WTC11 (cell line): ENCODE measurements at regions not wholly inside any gene's neighbourhood (a gene's known extent, or its start where the extent isn't known, plus 50 kb on each side); places are given as distances from the start of the nearest gene placed in this dataset.

Experiments
- ATAC-seq: fragments of 200-7000 bp; cut with Tn5 transposase; 2 replicates; pipeline ENCODE4 v1.10.0; 2021; ENCODE audit warnings: mild to moderate bottlenecking, moderate library complexity
- CTCF ChIA-PET: fragments of 300-600 bp; sonication (Branson Sonifier 250); formaldehyde crosslinking; loops from one replicate; lab custom pipeline; 2021; ENCODE audit warnings: antibody characterized with exemption; lab: Charles Lee
- POLR2A ChIA-PET: fragments of 350-600 bp; sonication (Branson Sonifier 250); formaldehyde crosslinking; loops from one replicate; lab custom pipeline; 2021; ENCODE audit warnings: antibody characterized with exemption; lab: Charles Lee
- DNase-seq: peaks from one replicate; pipeline ENCODE4 v3.0.0; 2021; ENCODE audit warnings: low spot score
- H3K27ac Mint-ChIP-seq: 2 replicates; pipeline ENCODE4 v1.8.0; 2021; ENCODE audit warnings: mixed read lengths
- H3K27me3 Mint-ChIP-seq: 2 replicates; pipeline ENCODE4 v1.8.0; 2021; ENCODE audit warnings: low read depth, mild to moderate bottlenecking, moderate library complexity, mixed read lengths
- H3K36me3 Mint-ChIP-seq: 2 replicates; pipeline ENCODE4 v1.8.0; 2021; ENCODE audit warnings: mixed read lengths
- H3K4me1 Mint-ChIP-seq: 2 replicates; pipeline ENCODE4 v1.8.0; 2022; ENCODE audit warnings: mixed read lengths
- H3K4me3 Mint-ChIP-seq: 2 replicates; pipeline ENCODE4 v1.8.0; 2021; ENCODE audit warnings: mild to moderate bottlenecking, moderate library complexity, mixed read lengths
- H3K9me3 Mint-ChIP-seq: 2 replicates; pipeline ENCODE4 v1.8.0; 2021; ENCODE audit warnings: mixed read lengths
- ATF1 ChIP-seq: sonication (generic); formaldehyde crosslinking; IDR thresholded peaks from 2 replicates; pipeline ENCODE4 v1.8.1; 2023; ENCODE audit warnings: mild to moderate bottlenecking, moderate library complexity, missing genetic modification reagents
- ELF4 ChIP-seq: sonication (generic); formaldehyde crosslinking; IDR thresholded peaks from 2 replicates; pipeline ENCODE4 v1.8.1; 2022; ENCODE audit warnings: low read depth, mild to moderate bottlenecking, moderate library complexity, missing genetic modification reagents
- FOXK1 ChIP-seq: sonication (generic); formaldehyde crosslinking; IDR thresholded peaks from 2 replicates; pipeline ENCODE4 v1.8.0; 2022; ENCODE audit warnings: mild to moderate bottlenecking, moderate library complexity, missing genetic modification reagents
- GABPB1 ChIP-seq: sonication (generic); formaldehyde crosslinking; IDR thresholded peaks from 2 replicates; pipeline ENCODE4 v1.8.1; 2023; ENCODE audit warnings: mild to moderate bottlenecking, missing genetic modification reagents
- GTF2I ChIP-seq: fragments of 250-450 bp; sonication (Bioruptor Pico); conservative IDR thresholded peaks from 2 replicates; pipeline ENCODE4 v1.4.0; 2021; ENCODE audit warnings: mild to moderate bottlenecking
- HMGA2 ChIP-seq: fragments of 250-450 bp; sonication (Bioruptor Pico); IDR thresholded peaks from 2 replicates; pipeline ENCODE4 v1.4.0; 2021; ENCODE audit warnings: mild to moderate bottlenecking, moderate library complexity
- MYBL2 ChIP-seq: sonication (generic); formaldehyde crosslinking; IDR thresholded peaks from 2 replicates; pipeline ENCODE4 v1.8.1; 2023; ENCODE audit warnings: mild to moderate bottlenecking, moderate library complexity, missing genetic modification reagents
- NFYB ChIP-seq: sonication (generic); formaldehyde crosslinking; conservative IDR thresholded peaks from 2 replicates; pipeline ENCODE4 v1.8.0; 2022; ENCODE audit warnings: low read depth, missing genetic modification reagents
- NR2C2 ChIP-seq: sonication (generic); formaldehyde crosslinking; IDR thresholded peaks from 2 replicates; pipeline ENCODE4 v1.8.0; 2022; ENCODE audit warnings: mild to moderate bottlenecking, missing genetic modification reagents
- RORB ChIP-seq: fragments of 250-450 bp; sonication (Bioruptor Pico); IDR thresholded peaks from 2 replicates; pipeline ENCODE4 v1.9.0; 2021; ENCODE audit warnings: mild to moderate bottlenecking
- SMAD3 ChIP-seq: sonication (generic); formaldehyde crosslinking; IDR thresholded peaks from 2 replicates; pipeline ENCODE4 v1.8.0; 2022; ENCODE audit warnings: missing genetic modification reagents, mild to moderate bottlenecking, borderline replicate concordance
- SP1 ChIP-seq: sonication (generic); formaldehyde crosslinking; conservative IDR thresholded peaks from 2 replicates; pipeline ENCODE4 v1.8.1; 2022; ENCODE audit warnings: missing genetic modification reagents
- TCF7 ChIP-seq: sonication (generic); formaldehyde crosslinking; IDR thresholded peaks from 2 replicates; pipeline ENCODE4 v1.8.0; 2022; ENCODE audit warnings: mild to moderate bottlenecking, low read depth, missing genetic modification reagents, moderate library complexity
- TP53 ChIP-seq: sonication (generic); formaldehyde crosslinking; IDR thresholded peaks from 2 replicates; pipeline ENCODE4 v1.8.1; 2023; ENCODE audit warnings: mild to moderate bottlenecking, missing genetic modification reagents
- ZNF138 ChIP-seq: sonication (generic); formaldehyde crosslinking; conservative IDR thresholded peaks from 2 replicates; pipeline ENCODE4 v1.8.1; 2022; ENCODE audit warnings: mild to moderate bottlenecking, moderate library complexity, missing genetic modification reagents
- ZNF263 ChIP-seq: sonication (generic); formaldehyde crosslinking; IDR thresholded peaks from 2 replicates; pipeline ENCODE4 v1.8.1; 2022; ENCODE audit warnings: low read depth, mild to moderate bottlenecking, moderate library complexity, missing genetic modification reagents
- ZNF317 ChIP-seq: sonication (generic); formaldehyde crosslinking; IDR thresholded peaks from 2 replicates; pipeline ENCODE4 v1.8.1; 2023; ENCODE audit warnings: low read depth, mild to moderate bottlenecking, moderate library complexity, missing genetic modification reagents, borderline replicate concordance
- ZNF396 ChIP-seq: fragments of 250-450 bp; sonication (Bioruptor Pico); IDR thresholded peaks from 2 replicates; pipeline ENCODE4 v1.8.0; 2021; ENCODE audit warnings: mild to moderate bottlenecking, moderate library complexity, borderline replicate concordance
- ZNF532 ChIP-seq: fragments of 250-450 bp; sonication (Bioruptor Pico); IDR thresholded peaks from 2 replicates; pipeline ENCODE4 v1.9.0; 2021; ENCODE audit warnings: mild to moderate bottlenecking, borderline replicate concordance
- TF ChIP-seq, protein P1 (sequence below): sonication (generic); formaldehyde crosslinking; IDR thresholded peaks from 2 replicates; pipeline ENCODE4 v1.8.0; 2023; ENCODE audit warnings: mild to moderate bottlenecking, missing genetic modification reagents
- TF ChIP-seq, protein P2 (sequence below): fragments of 250-450 bp; sonication (Bioruptor Pico); IDR thresholded peaks from 2 replicates; pipeline ENCODE4 v1.9.0; 2021; ENCODE audit warnings: moderate library complexity, mild to moderate bottlenecking, inconsistent platforms, borderline replicate concordance

GRCh38 chr12:77438644-77439043 is 373.3 kb upstream of the E2F7 start:
- Mint-ChIP-seq H3K27me3 (no peaks in the 10 kb centered on the region), H3K4me3 (no peak overlapping the region), H3K27ac (no peak overlapping the region), H3K36me3 (no peaks in the 10 kb centered on the region)
- DNase-seq (no peak), ATAC-seq (no peak)
- ChIA-PET POLR2A (no interaction called here), CTCF (no interaction called here)
- TF ChIP-seq GABPB1 (no peak), ELF4 (CRISPR knock-in tag) (no peak), FOXK1 (no peak), ATF1 (CRISPR knock-in tag) (no peak)
- TF ChIP-seq, all 79 proteins: peak for 0
- Mint-ChIP-seq H3K4me1 (peaks cover 6% of the 10 kb centered on the region), H3K9me3 (no peaks in the 10 kb centered on the region)

DNA sequence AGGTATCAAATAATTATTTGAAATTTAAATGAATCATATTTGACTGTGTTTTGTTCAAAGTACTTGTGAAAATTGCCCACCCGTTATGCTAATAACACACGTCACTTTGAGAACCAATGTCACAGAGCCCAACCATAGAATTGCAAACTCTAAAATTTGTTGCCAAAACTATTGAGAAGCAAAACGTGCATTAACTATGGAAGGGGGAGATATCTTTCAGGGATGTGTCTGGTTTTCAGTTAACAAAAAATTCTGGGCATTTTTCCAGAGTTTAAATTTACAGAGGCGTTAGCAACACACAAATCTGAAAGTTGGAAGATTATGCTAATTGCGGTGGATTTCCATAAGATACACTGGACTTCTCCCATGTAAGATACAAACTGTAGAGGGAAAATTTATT is 371.8 kb upstream of the E2F7 start:
- no peaks in the 10 kb centered on the region for H3K27me3 Mint-ChIP-seq
- ATAC-seq (no peak), DNase-seq (no peak)
- POLR2A ChIA-PET = no interaction called here
- no peak overlapping the region for H3K27ac Mint-ChIP-seq
- TF ChIP-seq ZNF263 (CRISPR knock-in tag) = no peak
- TF ChIP-seq NFYB = no peak
- no peak for TF ChIP-seq SMAD3 (CRISPR knock-in tag)
- no peak for TF ChIP-seq ZNF317
- peaks cover 6% of the 10 kb centered on the region for H3K4me1 Mint-ChIP-seq
- H3K36me3 Mint-ChIP-seq = no peaks in the 10 kb centered on the region
- H3K9me3 Mint-ChIP-seq = no peaks in the 10 kb centered on the region
- H3K4me3 Mint-ChIP-seq = no peak overlapping the region
- CTCF ChIA-PET = interaction anchor here (2.1 kb wide), 1 partner anchor 233 kb away, joined by 4 read pairs; no protein-coding TSS in a partner anchor

DNA sequence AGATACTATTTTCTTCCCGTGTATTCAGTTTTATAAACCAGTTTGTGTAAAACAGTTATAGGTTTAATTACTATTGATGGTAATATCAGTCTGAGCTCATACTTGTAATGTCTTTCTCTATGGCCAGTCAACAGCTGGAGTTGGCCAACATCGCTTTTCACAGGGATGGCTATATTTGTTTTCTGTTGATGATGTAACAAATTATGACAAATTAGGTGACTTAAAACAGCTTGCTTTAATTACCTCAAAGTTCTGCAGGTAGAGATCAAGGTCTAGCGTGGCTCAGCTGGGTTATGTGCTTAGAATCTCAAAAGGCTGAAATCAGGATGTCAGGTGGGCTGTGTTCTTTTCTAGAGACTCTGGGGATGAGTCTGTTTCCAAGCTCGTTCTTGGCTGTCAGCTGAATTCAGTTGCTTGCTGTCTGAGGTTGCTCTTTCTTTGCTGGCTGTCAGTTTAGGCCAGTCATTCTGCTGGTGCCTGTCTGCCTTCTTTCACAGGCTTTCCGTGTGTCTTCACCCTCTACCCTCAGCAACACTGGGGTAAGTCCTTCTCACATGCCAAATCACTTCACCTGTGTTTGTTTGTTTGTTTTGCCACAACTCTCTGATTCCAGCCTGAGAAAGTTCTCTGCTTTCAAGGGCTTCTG is 370.2 kb upstream of the E2F7 start:
- Mint-ChIP-seq H3K9me3 (no peaks in the 10 kb centered on the region), H3K36me3 (no peaks in the 10 kb centered on the region), H3K4me3 (no peak overlapping the region), H3K4me1 (peaks cover 6% of the 10 kb centered on the region), H3K27ac (no peak overlapping the region), H3K27me3 (no peaks in the 10 kb centered on the region)
- DNase-seq (no peak), ATAC-seq (no peak)
- ChIA-PET POLR2A (no interaction called here), CTCF (no interaction called here)
- TF ChIP-seq TP53 (CRISPR knock-in tag) (no peak), MYBL2 (no peak), SP1 (no peak), TCF7 (CRISPR knock-in tag) (no peak), ZNF396 (CRISPR knock-in tag) (no peak), RORB (no peak), ZNF138 (CRISPR knock-in tag) (no peak)
- TF ChIP-seq, protein P1, sequence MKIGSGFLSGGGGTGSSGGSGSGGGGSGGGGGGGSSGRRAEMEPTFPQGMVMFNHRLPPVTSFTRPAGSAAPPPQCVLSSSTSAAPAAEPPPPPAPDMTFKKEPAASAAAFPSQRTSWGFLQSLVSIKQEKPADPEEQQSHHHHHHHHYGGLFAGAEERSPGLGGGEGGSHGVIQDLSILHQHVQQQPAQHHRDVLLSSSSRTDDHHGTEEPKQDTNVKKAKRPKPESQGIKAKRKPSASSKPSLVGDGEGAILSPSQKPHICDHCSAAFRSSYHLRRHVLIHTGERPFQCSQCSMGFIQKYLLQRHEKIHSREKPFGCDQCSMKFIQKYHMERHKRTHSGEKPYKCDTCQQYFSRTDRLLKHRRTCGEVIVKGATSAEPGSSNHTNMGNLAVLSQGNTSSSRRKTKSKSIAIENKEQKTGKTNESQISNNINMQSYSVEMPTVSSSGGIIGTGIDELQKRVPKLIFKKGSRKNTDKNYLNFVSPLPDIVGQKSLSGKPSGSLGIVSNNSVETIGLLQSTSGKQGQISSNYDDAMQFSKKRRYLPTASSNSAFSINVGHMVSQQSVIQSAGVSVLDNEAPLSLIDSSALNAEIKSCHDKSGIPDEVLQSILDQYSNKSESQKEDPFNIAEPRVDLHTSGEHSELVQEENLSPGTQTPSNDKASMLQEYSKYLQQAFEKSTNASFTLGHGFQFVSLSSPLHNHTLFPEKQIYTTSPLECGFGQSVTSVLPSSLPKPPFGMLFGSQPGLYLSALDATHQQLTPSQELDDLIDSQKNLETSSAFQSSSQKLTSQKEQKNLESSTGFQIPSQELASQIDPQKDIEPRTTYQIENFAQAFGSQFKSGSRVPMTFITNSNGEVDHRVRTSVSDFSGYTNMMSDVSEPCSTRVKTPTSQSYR (CRISPR knock-in tag) = no peak

GRCh38 chr12:77433799-77434198 is 368.4 kb upstream of the E2F7 start:
- TF ChIP-seq NR2C2 (no peak), GTF2I (CRISPR knock-in tag) (no peak), HMGA2 (no peak), ZNF532 (CRISPR knock-in tag) (no peak)
- TF ChIP-seq, protein P2, sequence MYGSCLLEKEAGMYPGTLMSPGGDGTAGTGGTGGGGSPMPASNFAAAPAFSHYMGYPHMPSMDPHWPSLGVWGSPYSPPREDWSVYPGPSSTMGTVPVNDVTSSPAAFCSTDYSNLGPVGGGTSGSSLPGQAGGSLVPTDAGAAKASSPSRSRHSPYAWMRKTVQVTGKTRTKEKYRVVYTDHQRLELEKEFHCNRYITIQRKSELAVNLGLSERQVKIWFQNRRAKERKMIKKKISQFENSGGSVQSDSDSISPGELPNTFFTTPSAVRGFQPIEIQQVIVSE (CRISPR knock-in tag) = no peak
- Mint-ChIP-seq H3K4me1 (no peaks in the 10 kb centered on the region), H3K27ac (no peak overlapping the region), H3K4me3 (no peak overlapping the region), H3K27me3 (no peaks in the 10 kb centered on the region), H3K36me3 (no peaks in the 10 kb centered on the region), H3K9me3 (no peaks in the 10 kb centered on the region)
- POLR2A ChIA-PET = no interaction called here
- DNase-seq (no peak), ATAC-seq (no peak)
- CTCF ChIA-PET = no interaction called here
